HG03066 (cell line): ENCODE measurements at regions not wholly inside any gene's neighbourhood (a gene's known extent, or its start where the extent isn't known, plus 50 kb on each side); places are given as distances from the start of the nearest gene placed in this dataset.

Experiments
- ATAC-seq: cut with Tn5 transposase; IDR thresholded peaks from one replicate; pipeline ENCODE4 v1.9.1; 2021; ENCODE audit warnings: low read depth; ENCODE audit not compliant: unreplicated experiment

DNA sequence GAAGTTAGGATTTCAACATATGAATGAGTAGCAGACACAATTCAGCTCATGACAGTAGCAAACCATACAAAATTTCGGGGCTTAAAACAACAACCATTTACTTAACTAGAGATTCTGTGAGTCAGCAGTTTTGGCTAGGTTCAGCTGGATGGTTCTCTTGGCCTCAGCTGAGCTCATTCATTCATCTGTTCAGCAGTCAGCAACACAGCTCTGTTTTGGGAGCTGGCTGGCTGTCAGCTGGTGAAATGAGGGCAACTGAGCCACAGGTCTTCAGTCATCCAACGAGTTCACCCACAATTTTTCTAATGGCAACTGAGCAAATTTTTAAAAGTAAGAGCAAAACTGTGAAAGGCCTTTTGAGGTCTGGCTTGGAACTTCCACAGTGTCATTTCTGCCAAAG is 2005.1 kb upstream of the AGA start:
- ATAC-seq = no peak

- ATAC-seq = no peak
These were observed 2023.0 kb upstream of the AGA start for GRCh38 chr4:179465131-179465797.

- no peak for ATAC-seq
These were observed 2025.6 kb upstream of the AGA start for GRCh38 chr4:179467878-179468277.

- no peak for ATAC-seq
These were observed 2029.9 kb upstream of the AGA start for GRCh38 chr4:179472164-179472563.

- ATAC-seq = no peak
These were observed 2036.4 kb upstream of the AGA start for GRCh38 chr4:179478608-179479007.

DNA sequence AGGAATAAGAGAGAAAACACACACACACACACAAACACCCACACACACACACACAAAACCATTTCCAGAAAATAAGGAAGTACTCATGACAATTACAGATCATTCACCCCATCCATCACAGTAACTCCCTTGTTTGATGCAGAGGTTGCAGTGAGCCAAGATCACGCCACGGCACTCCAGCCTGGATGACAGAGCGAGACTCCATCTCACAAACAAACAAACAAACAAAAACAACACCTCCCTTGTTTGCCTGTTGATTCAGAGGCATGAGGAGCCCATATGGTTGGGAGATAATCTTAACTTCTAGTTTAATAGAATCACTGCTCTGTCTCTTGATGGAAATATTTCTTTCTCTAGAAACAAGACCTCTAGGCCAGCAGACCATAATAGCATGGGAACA is 2043.5 kb upstream of the AGA start:
- ATAC-seq = no peak

- no peak for ATAC-seq
These were observed 2044.5 kb upstream of the AGA start for GRCh38 chr4:179486570-179487335.

DNA sequence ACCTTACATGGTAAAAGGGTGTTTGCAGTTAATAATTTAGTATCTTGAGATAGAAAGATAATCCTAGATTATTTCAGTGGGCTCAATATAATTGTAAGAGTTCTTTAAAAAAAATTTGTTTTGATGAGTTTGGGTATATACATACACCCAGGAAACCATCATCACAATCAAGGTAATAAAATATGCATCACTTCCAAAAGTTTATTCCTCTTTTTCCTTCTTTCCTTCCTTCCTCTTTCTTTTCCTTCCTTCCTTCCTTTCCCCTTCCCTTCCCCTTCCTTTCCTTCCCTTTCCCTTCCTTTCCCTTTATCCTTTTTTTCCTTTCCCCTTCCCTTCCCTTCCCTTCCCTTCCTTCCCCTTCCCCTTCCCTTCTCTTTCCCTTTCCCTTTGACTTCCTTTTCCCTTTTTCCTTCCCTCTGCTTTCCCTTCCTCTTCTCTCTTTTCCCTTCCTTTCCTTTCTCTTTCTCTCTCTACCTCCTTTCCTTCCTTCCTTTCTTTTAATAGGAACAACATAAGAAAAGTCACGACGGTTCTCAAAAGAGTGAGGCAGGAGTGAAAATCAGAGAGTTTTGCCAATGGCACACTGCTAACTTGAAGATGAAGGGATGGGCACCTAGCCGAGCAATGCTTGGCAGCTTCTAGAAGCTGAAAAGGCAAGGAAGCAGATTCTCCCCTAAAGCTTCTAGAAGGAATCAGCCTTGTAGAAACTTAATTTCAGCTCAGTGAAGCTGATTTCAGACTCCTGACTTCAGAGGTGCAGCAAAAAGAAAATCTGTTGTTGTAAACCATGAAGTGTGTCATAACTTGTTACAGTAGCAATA is 2050.2 kb upstream of the AGA start:
- ATAC-seq = no peak

DNA sequence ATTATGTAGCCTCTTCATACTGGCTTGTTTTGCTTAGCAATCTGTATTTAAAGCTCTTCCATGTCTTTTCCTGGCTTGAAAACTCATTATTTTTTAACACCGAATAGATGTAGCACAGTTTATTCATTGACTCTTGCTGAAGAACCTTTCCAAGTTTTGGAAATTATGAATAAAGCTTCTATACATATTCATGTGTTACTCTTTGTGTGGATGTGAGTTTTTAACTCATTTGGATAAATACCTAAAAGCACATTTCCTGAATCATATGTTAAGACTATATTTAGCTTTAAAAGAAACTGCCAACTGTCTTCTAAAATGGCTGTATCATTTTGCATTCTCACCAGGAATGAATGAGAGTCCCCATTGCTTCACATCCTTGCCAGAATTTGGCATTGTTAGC is 2061.7 kb upstream of the AGA start:
- ATAC-seq = no peak

DNA sequence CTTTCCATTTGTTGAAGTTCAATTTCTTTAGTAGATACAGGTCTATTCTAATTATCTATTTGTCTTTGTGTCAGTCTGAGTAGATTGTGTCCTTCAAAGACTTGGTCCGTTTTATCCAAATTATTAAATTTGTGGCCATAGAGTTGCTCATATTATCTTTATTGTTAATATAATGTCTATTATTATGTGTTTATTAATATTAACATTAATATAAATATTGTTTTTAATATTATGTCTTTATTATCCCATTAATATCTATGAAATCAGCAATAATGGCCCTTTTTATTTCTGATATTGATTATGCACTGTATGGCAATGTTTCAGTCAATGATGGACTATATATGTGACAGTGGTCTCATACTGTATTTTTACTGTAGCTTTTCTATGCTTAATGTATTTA is 2067.3 kb upstream of the AGA start:
- ATAC-seq = no peak

- ATAC-seq = no peak
These were observed 2079.7 kb upstream of the AGA start for GRCh38 chr4:179521952-179522351.

- ATAC-seq = no peak
These were observed 2088.7 kb upstream of the AGA start for GRCh38 chr4:179530958-179531357.

DNA sequence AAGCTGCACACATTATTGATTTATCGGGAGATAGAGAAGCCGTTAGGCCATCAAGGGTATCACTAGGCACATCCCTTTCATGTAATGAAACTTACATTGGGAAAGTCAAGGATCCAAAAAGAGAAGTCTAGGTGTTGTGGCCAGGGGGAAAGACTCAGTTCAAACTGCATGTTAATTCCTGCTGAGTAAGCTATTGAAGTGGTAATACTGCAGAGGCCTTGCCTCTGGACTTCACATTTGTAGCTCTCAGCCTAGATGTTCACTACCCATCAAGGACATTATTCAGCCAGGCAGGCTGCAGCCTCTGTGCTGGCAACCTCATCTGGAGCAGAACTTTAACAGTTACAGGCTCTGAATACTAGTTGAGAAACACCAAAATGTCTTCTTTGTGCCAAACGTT is 2094.5 kb upstream of the AGA start:
- no peak for ATAC-seq

DNA sequence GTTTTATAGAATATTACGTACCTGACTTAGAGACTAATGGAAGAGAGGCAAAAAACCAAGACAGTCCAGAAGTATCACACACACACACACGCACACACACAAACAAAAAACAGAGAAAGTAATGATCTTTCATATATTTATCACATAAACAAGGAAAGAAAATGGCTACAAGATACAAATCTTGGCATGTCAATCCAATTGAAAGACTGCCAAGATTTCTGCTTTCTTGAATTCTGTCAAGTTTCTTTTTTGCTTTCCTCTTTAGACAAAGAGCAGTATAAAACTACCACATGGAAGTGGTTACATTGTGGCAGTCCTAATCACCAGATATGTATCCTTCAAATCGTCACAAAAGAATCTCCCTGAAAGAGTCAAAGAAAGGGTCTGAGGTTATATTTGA is 2097.4 kb upstream of the AGA start:
- no peak for ATAC-seq

DNA sequence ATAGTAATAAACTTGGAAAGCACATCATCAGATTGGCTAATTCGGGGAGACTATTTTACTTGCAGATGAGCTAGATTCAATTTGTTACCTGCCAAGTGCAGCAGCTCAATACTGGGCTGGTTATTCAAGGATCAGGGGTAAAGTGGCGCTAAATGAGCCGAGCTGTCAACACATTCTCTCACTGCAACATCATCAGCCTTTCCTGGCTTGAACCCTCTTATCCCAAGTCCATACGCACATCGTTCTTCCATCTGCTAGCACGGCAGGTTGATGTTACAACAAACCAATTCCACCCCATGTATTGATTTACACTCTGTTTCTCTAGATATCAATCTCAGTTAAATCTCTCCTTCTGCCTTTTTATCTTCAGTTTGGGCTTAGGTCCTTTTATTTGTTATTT is 2101.5 kb upstream of the AGA start:
- no peak for ATAC-seq

DNA sequence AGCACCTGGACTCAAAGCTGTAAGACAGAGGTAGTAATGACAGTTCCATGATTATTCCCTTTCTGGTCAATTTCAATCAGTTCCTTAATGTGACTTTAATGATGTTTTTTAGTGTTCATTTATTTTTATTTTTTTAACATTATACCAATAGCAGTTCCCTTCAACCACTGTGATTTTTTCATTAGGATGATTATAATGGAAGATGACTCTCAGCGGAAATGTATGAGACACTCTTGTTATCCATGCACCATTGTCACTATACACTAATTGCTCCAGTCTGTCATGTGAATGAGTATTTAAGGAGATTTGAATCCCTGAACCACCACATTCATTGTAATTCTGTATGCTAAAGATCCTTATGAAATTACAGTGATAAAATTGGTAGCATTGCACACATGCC is 2102.3 kb upstream of the AGA start:
- no peak for ATAC-seq

- ATAC-seq = no peak
These were observed 2109.9 kb upstream of the AGA start for GRCh38 chr4:179552131-179552530.

GRCh38 chr4:179563741-179564140 is 2121.5 kb upstream of the AGA start:
- no peak for ATAC-seq

DNA sequence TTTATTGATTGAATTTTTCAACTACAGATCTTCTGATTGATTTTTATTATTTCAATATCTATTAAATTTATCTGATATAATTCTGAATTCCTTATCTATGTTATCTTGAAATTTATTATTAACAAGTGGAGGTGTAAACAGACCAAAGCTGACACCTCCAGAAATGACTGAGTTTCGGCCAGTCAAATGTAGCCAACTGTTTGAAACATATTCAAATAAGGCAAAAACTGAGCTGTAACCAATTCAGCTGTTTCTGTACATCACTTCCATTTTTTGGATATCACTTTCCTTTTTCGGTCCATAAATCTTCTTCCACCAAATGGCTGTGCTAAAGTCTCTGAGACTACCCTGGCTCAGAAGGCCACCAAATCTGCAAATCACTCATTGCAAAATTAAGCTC is 2127.3 kb upstream of the AGA start:
- ATAC-seq = no peak

DNA sequence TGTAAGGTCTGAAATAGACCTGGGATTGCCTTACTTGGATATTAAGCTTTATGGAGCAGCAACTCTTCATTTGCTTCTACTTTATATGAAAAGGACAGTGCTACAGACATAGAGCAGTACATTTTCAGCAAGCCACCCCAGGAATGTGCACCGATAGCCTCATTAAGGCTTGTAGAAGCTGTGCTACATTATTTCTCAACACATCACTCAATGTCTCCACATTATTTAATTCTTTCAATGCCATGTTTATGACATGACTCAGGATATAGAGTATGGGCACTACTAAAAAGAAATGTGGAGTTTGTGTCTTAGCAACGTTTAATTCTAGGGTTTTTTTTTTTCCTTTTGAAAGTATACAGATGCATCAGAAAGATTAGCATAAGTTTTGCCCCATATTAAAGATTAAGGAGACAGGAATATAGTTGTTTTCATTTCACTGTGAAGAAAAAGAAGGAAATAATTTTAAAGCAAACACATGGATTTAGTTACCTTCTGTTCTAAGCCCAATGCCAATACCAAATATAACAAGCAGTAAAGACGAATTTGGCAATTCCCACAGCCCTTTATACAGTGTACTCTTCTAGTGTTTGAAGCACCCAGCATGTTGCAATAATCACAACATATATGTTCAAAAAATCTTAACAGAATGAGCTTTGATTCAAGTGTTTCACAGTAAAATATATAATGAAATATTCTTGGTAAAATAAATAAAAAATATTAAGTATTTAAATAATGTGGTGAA is 2140.1 kb upstream of the AGA start:
- no peak for ATAC-seq

DNA sequence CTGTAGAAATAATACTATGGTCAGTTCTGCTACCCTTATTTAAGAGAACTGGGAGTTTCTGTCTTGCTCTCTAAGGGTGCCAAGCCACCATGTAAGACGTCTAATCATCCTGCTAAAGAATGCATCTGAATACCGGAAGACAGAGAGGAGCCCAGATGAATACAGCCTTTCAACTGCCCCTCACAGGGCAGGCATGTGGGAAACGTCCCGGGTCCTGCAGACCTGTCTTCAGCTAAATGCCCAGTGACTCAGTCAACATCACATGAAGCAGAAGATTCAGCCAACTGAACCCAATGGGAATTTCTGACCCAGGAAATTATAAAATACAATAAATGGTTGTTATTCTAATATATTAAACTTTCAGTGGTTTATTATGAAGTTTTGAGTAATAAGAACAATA is 2141.0 kb upstream of the AGA start:
- no peak for ATAC-seq
